GM23338 (cell line): ENCODE measurements at regions not wholly inside any gene's neighbourhood (a gene's known extent, or its start where the extent isn't known, plus 50 kb on each side); places are given as distances from the start of the nearest gene placed in this dataset.

ENCODE experiments used
- ATAC-seq: fragments of 200-7000 bp; cut with Tn5 transposase; 3 replicates; pipeline ENCODE4 v1.9.1; 2020
- DNase-seq: peaks from one replicate; pipeline ENCODE4 v3.0.0-alpha.2; 2015; ENCODE audit warnings: low spot score
- H2AFZ ChIP-seq: fragments of 200-600 bp; sonication (generic); 2 replicates; pipeline ENCODE4 v1.8.0; 2016; ENCODE audit warnings: antibody characterized with exemption, mild to moderate bottlenecking, moderate library complexity
- H3F3A ChIP-seq: fragments of 200-600 bp; sonication (generic); replicated peaks from 2 replicates; pipeline ENCODE4 v1.8.0; 2017; ENCODE audit warnings: antibody characterized with exemption, mixed run types, low read depth
- H3K27ac ChIP-seq: fragments of 200-600 bp; sonication (generic); 2 replicates; pipeline ENCODE4 v1.6.1; 2016; ENCODE audit warnings: low read depth
- H3K27me3 ChIP-seq: fragments of 200-600 bp; sonication (generic); 2 replicates; pipeline ENCODE4 v1.8.0; 2016; ENCODE audit warnings: mild to moderate bottlenecking, mixed run types, moderate library complexity; ENCODE audit not compliant: insufficient read depth
- H3K36me3 ChIP-seq: fragments of 200-600 bp; sonication (generic); 2 replicates; pipeline ENCODE4 v1.8.0; 2016; ENCODE audit warnings: mild to moderate bottlenecking; ENCODE audit not compliant: insufficient read depth
- H3K4me1 ChIP-seq: fragments of 200-600 bp; sonication (generic); 2 replicates; pipeline ENCODE4 v1.8.0; 2016; ENCODE audit warnings: mild to moderate bottlenecking, moderate library complexity; ENCODE audit not compliant: insufficient read depth
- H3K4me2 ChIP-seq: fragments of 200-600 bp; sonication (generic); 2 replicates; pipeline ENCODE4 v1.7.1; 2017; ENCODE audit warnings: mixed run types
- H3K4me3 ChIP-seq: fragments of 200-600 bp; sonication (generic); 2 replicates; pipeline ENCODE4 v1.6.1; 2016; ENCODE audit warnings: mixed run types
- H3K79me2 ChIP-seq: fragments of 200-600 bp; sonication (generic); replicated peaks from 2 replicates; pipeline ENCODE4 v1.8.0; 2017; ENCODE audit warnings: mild to moderate bottlenecking; ENCODE audit not compliant: insufficient read depth
- H3K9me2 ChIP-seq: fragments of 200-600 bp; sonication (generic); 2 replicates; pipeline ENCODE4 v1.8.0; 2017; ENCODE audit not compliant: insufficient read depth
- H4K20me1 ChIP-seq: fragments of 200-600 bp; sonication (generic); replicated peaks from 2 replicates; pipeline ENCODE4 v1.8.0; 2017; ENCODE audit warnings: mild to moderate bottlenecking; ENCODE audit not compliant: insufficient read depth
- H3K27ac Mint-ChIP-seq: 2 replicates; pipeline ENCODE4 v1.8.0; 2020; ENCODE audit warnings: inconsistent platforms, mild to moderate bottlenecking, moderate library complexity, mixed read lengths
- H3K27me3 Mint-ChIP-seq: 3 replicates; pipeline ENCODE4 v1.8.0; 2022; ENCODE audit warnings: low read depth, mild to moderate bottlenecking, moderate library complexity, mixed read lengths, inconsistent platforms; ENCODE audit not compliant: insufficient read depth, poor library complexity
- H3K36me3 Mint-ChIP-seq: 3 replicates; pipeline ENCODE4 v1.8.0; 2021; ENCODE audit warnings: low read depth, mild to moderate bottlenecking, inconsistent platforms, moderate library complexity, mixed read lengths
- H3K4me1 Mint-ChIP-seq: 3 replicates; pipeline ENCODE4 v1.8.0; 2020; ENCODE audit warnings: mild to moderate bottlenecking, inconsistent platforms, mixed read lengths
- H3K4me3 Mint-ChIP-seq: 3 replicates; pipeline ENCODE4 v1.8.0; 2021; ENCODE audit warnings: moderate library complexity, mild to moderate bottlenecking, inconsistent platforms, mixed read lengths
- H3K9me3 Mint-ChIP-seq: 3 replicates; pipeline ENCODE4 v1.8.0; 2020; ENCODE audit warnings: moderate library complexity, mild to moderate bottlenecking, inconsistent platforms, mixed read lengths
- CREB1 ChIP-seq: fragments of 250-450 bp; sonication (Bioruptor Pico); IDR thresholded peaks from 2 replicates; pipeline ENCODE4 v1.5.0; 2020; ENCODE audit warnings: low read depth, mild to moderate bottlenecking, moderate library complexity
- CTCF ChIP-seq, 2 experiments: fragments of 200-600 bp in 1 of 2; sonication (generic) in 1 of 2; conservative IDR thresholded peaks; 2 replicates each; pipeline versions ENCODE4 v1.5.1 to v1.6.1; 2016 to 2017; ENCODE audit warnings: antibody characterized with exemption in 2 of 2, low read depth in 2 of 2, mild to moderate bottlenecking in 2 of 2, moderate library complexity in 1 of 2
- ETS1 ChIP-seq: IDR thresholded peaks from 2 replicates; pipeline ENCODE4 v1.6.1; 2016; ENCODE audit warnings: antibody characterized with exemption
- EZH2 ChIP-seq: fragments of 200-600 bp; sonication (generic); IDR thresholded peaks from one replicate; pipeline ENCODE4 v1.8.0; 2017; ENCODE audit warnings: antibody characterized with exemption, mild to moderate bottlenecking, low read depth; ENCODE audit not compliant: unreplicated experiment
- EZH2phosphoT487 ChIP-seq: fragments of 200-600 bp; sonication (generic); IDR thresholded peaks from one replicate; pipeline ENCODE4 v1.8.1; 2018; ENCODE audit warnings: antibody characterized with exemption; ENCODE audit not compliant: unreplicated experiment
- JUNB ChIP-seq: IDR thresholded peaks from one replicate; pipeline ENCODE4 v1.6.1; 2016; ENCODE audit warnings: antibody characterized with exemption; ENCODE audit not compliant: unreplicated experiment
- NANOG ChIP-seq: IDR thresholded peaks from 2 replicates; pipeline ENCODE4 v1.6.1; 2016; ENCODE audit warnings: antibody characterized with exemption, borderline replicate concordance
- POLR2AphosphoS5 ChIP-seq: IDR thresholded peaks from 2 replicates; pipeline ENCODE4 v1.6.1; 2016; ENCODE audit warnings: antibody characterized with exemption, low read depth
- STAT1 ChIP-seq: IDR thresholded peaks from one replicate; pipeline ENCODE4 v1.6.1; 2016; ENCODE audit warnings: antibody characterized with exemption; ENCODE audit not compliant: unreplicated experiment
- ZNF114 ChIP-seq: fragments of 250-450 bp; sonication (Bioruptor Pico); IDR thresholded peaks from 2 replicates; pipeline ENCODE4 v1.5.0; 2020; ENCODE audit warnings: mild to moderate bottlenecking, moderate library complexity
- ZNF331 ChIP-seq: fragments of 250-450 bp; sonication (Bioruptor Pico); IDR thresholded peaks from 2 replicates; pipeline ENCODE4 v1.5.0; 2020; ENCODE audit warnings: low read depth, mild to moderate bottlenecking, moderate library complexity
- ZNF462 ChIP-seq: fragments of 250-450 bp; sonication (Bioruptor Pico); IDR thresholded peaks from 2 replicates; pipeline ENCODE4 v1.5.0; 2020; ENCODE audit warnings: mild to moderate bottlenecking, moderate library complexity

GRCh38 chr12:87116780-87117179, 860.6 kb upstream of the MGAT4C start:
- H3K36me3 Mint-ChIP-seq: no peaks in the 10 kb centered on the region
- no peaks in the 10 kb centered on the region; the same call in 1 of the 2 replicates for H3K9me2 ChIP-seq
- H3K4me1 Mint-ChIP-seq: peaks cover 8% of the 10 kb centered on the region; the same call in 2 of the 3 replicates
- peak overlapping the region; percentile 60; the same call in 1 of the 2 replicates for H3K27ac Mint-ChIP-seq
- no peaks in the 10 kb centered on the region for H4K20me1 ChIP-seq
- H3K27ac ChIP-seq: no peak overlapping the region
- no peaks in the 10 kb centered on the region for H3K9me3 Mint-ChIP-seq
- H3F3A ChIP-seq: no peaks in the 10 kb centered on the region
- peaks cover 2% of the 10 kb centered on the region for H3K27me3 Mint-ChIP-seq
- H2AFZ ChIP-seq: no peak overlapping the region
- H3K4me2 ChIP-seq: no peak overlapping the region
- no peaks in the 10 kb centered on the region for H3K27me3 ChIP-seq
- no peak for DNase-seq
- TF ChIP-seq NANOG (no peak), EZH2 (no peak), POLR2AphosphoS5 (no peak), ZNF331 (CRISPR knock-in tag) (no peak)
- no peak for ATAC-seq
- H3K79me2 ChIP-seq: no peaks in the 10 kb centered on the region
- no peak overlapping the region for H3K4me3 Mint-ChIP-seq
- no peaks in the 10 kb centered on the region for H3K36me3 ChIP-seq
- H3K4me1 ChIP-seq: peaks cover 7% of the 10 kb centered on the region; the same call in 1 of the 2 replicates
- H3K4me3 ChIP-seq: no peak overlapping the region

GRCh38 chr12:87112571-87113345, 856.6 kb upstream of the MGAT4C start:
- Histone ChIP-seq H4K20me1 (no peaks in the 10 kb centered on the region), H2AFZ (no peak overlapping the region), H3F3A (no peaks in the 10 kb centered on the region), H3K79me2 (no peaks in the 10 kb centered on the region), H3K4me1 (peaks cover 16% of the 10 kb centered on the region), H3K4me3 (no peak overlapping the region), H3K9me2 (no peaks in the 10 kb centered on the region), H3K36me3 (no peaks in the 10 kb centered on the region), H3K27ac (no peak overlapping the region), H3K27me3 (no peaks in the 10 kb centered on the region), H3K4me2 (no peak overlapping the region)
- Mint-ChIP-seq H3K4me1 (peaks cover 11% of the 10 kb centered on the region; the same call in 2 of the 3 replicates), H3K9me3 (no peaks in the 10 kb centered on the region), H3K36me3 (no peaks in the 10 kb centered on the region), H3K4me3 (no peak overlapping the region), H3K27me3 (peaks cover 2% of the 10 kb centered on the region), H3K27ac (no peak overlapping the region)
- DNase-seq (no peak), ATAC-seq (no peak)
- TF ChIP-seq NANOG: no peak
- no peak for TF ChIP-seq EZH2
- TF ChIP-seq JUNB: no peak
- no peak for TF ChIP-seq ZNF114 (CRISPR knock-in tag)
- TF ChIP-seq ZNF331 (CRISPR knock-in tag): no peak
- no peak for TF ChIP-seq CREB1 (CRISPR knock-in tag)
- no peak for TF ChIP-seq EZH2phosphoT487
- no peak for TF ChIP-seq POLR2AphosphoS5
- TF ChIP-seq CTCF (conservative IDR thresholded peaks at IDR 0.05; ENCODE audit: low read depth in 2 of 2): no peak
- TF ChIP-seq ZNF462 (CRISPR knock-in tag): no peak
- TF ChIP-seq STAT1: no peak
- no peak for TF ChIP-seq ETS1
